Ovary (tissue), 3 donors: ENCODE measurements at regions not wholly inside any gene's neighbourhood (a gene's known extent, or its start where the extent isn't known, plus 50 kb on each side); places are given as distances from the start of the nearest gene placed in this dataset.

ENCODE experiments used
- EP300 ChIP-seq: sonication (generic); formaldehyde crosslinking; IDR thresholded peaks from one replicate; pipeline ENCODE4 v1.6.1; 2017; ENCODE audit warnings: antibody characterized with exemption
- POLR2A ChIP-seq: fragments of 450-650 bp; IDR thresholded peaks from one replicate; pipeline ENCODE4 v1.6.1; 2017; ENCODE audit warnings: antibody characterized with exemption, mild to moderate bottlenecking, moderate library complexity
- TF ChIP-seq, protein P1 (sequence below), 3 donors: fragments of 450-650 bp in 2 of 3; fragments of 200-600 bp in 1 of 3; IDR thresholded peaks; one replicate each; pipeline versions ENCODE4 v1.5.1 to v1.8.0; 2016 to 2022; ENCODE audit warnings: antibody characterized with exemption in 3 of 3, mild to moderate bottlenecking in 1 of 3
- donor health status: DM: no; HTN: no; CAD: no.

DNA sequence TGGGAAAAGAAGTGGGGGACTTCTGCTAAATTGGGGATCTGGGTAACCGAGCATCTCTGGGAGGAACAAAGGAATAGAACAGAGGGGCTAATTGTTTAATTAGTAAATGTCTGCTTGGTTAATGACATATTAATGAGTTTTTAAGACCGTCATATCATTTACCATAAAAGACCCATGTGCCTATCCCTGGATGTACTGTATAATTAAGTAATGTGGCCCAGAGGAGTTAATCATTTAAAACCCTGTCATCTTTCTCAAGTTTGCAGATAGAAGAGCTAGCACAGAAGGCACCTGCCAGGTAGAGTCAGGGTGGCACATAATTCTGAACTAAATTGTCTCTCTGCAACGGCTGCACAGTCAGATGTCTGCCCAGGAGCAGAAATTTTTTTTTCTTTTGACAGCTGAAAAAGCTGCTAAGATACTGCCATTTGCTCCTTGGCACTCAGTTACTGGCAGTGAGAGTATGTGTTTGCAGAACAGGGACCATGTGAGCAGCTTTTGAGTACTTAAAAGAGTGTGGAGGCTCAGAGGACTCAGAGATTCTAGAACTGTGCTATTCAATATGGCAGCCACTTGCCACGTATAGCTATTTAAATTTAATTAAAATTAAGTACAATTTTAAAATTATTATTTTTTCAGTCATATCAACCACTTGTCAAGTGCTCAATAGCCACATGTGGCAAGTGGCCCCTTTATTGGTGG is 202.7 kb upstream of the SLC35B3 start:
- TF ChIP-seq POLR2A, result no peak
- TF ChIP-seq, protein P1, sequence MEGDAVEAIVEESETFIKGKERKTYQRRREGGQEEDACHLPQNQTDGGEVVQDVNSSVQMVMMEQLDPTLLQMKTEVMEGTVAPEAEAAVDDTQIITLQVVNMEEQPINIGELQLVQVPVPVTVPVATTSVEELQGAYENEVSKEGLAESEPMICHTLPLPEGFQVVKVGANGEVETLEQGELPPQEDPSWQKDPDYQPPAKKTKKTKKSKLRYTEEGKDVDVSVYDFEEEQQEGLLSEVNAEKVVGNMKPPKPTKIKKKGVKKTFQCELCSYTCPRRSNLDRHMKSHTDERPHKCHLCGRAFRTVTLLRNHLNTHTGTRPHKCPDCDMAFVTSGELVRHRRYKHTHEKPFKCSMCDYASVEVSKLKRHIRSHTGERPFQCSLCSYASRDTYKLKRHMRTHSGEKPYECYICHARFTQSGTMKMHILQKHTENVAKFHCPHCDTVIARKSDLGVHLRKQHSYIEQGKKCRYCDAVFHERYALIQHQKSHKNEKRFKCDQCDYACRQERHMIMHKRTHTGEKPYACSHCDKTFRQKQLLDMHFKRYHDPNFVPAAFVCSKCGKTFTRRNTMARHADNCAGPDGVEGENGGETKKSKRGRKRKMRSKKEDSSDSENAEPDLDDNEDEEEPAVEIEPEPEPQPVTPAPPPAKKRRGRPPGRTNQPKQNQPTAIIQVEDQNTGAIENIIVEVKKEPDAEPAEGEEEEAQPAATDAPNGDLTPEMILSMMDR (IDR thresholded peaks at IDR 0.05), result no peak
- TF ChIP-seq EP300, result no peak
